Keratinocyte (primary cell): ENCODE measurements at regions not wholly inside any gene's neighbourhood (a gene's known extent, or its start where the extent isn't known, plus 50 kb on each side); places are given as distances from the start of the nearest gene placed in this dataset.

Experiments used
- DNase-seq: peaks from one replicate; pipeline ENCODE4 v3.0.0-alpha.2; 2011; ENCODE audit warnings: low read depth, missing footprints, low spot score
- FAIRE-seq: peaks from 2 replicates; lab custom pipeline; 2011; peaks lifted over from hg19 to GRCh38; lab: Jason Lieb, UNC
- H2AFZ ChIP-seq: 2 replicates; pipeline ENCODE4 v1.6.0; 2012; ENCODE audit warnings: low read length, control low read depth, inconsistent platforms; ENCODE audit not compliant: control insufficient read depth
- H3K27ac ChIP-seq: 2 replicates; pipeline ENCODE4 v1.5.1; 2011; ENCODE audit warnings: low read length; ENCODE audit not compliant: control insufficient read depth, insufficient read depth
- H3K27me3 ChIP-seq: 3 replicates; pipeline ENCODE4 v1.6.0; 2011; ENCODE audit warnings: low read length; ENCODE audit not compliant: control insufficient read depth, insufficient read depth; ENCODE audit errors: extremely low read depth
- H3K36me3 ChIP-seq, 2 experiments: 2 replicates in 1 of 2; 3 replicates in 1 of 2; pipeline ENCODE4 v1.5.1; 2011; ENCODE audit warnings: low read length in 2 of 2, mild to moderate bottlenecking in 1 of 2; ENCODE audit not compliant: control insufficient read depth in 2 of 2, insufficient read depth in 2 of 2; ENCODE audit errors: extremely low read depth in 1 of 2
- H3K4me1 ChIP-seq: 3 replicates; pipeline ENCODE4 v1.5.1; 2011; ENCODE audit warnings: low read length; ENCODE audit not compliant: control insufficient read depth, insufficient read depth; ENCODE audit errors: extremely low read depth
- H3K4me2 ChIP-seq: 3 replicates; pipeline ENCODE4 v1.6.0; 2011; ENCODE audit warnings: low read depth, low read length; ENCODE audit not compliant: control insufficient read depth, insufficient read depth; ENCODE audit errors: extremely low read depth
- H3K4me3 ChIP-seq, 3 experiments: fragments of 200-600 bp in 1 of 3; sonication (generic) in 1 of 3; 2 replicates in 2 of 3; 3 replicates in 1 of 3; pipeline ENCODE4 v1.5.1; 2011 to 2016; ENCODE audit warnings: low read length in 3 of 3, mild to moderate bottlenecking in 3 of 3, control low read depth in 2 of 3, inconsistent platforms in 1 of 3, low read depth in 1 of 3, mixed read lengths in 1 of 3, mixed run types in 1 of 3, moderate library complexity in 1 of 3; ENCODE audit not compliant: control insufficient read depth in 2 of 3, insufficient read depth in 2 of 3; ENCODE audit errors: extremely low read depth in 1 of 3
- H3K79me2 ChIP-seq: 2 replicates; pipeline ENCODE4 v1.6.0; 2012; ENCODE audit warnings: low read length; ENCODE audit not compliant: control insufficient read depth, insufficient read depth
- H3K9ac ChIP-seq: 3 replicates; pipeline ENCODE4 v1.6.0; 2011; ENCODE audit warnings: low read length; ENCODE audit not compliant: control insufficient read depth, insufficient read depth; ENCODE audit errors: extremely low read depth
- H3K9me1 ChIP-seq: 3 replicates; pipeline ENCODE4 v1.6.0; 2011; ENCODE audit warnings: low read length; ENCODE audit not compliant: control insufficient read depth, insufficient read depth; ENCODE audit errors: extremely low read depth
- H3K9me3 ChIP-seq: 2 replicates; pipeline ENCODE4 v1.5.1; 2012; ENCODE audit warnings: low read depth, low read length; ENCODE audit not compliant: control insufficient read depth
- H4K20me1 ChIP-seq: 3 replicates; pipeline ENCODE4 v1.6.0; 2011; ENCODE audit warnings: low read length; ENCODE audit not compliant: control insufficient read depth, insufficient read depth; ENCODE audit errors: extremely low read depth
- CTCF ChIP-seq, 3 experiments: IDR thresholded peaks in 1 of 3; conservative IDR thresholded peaks in 1 of 3; optimal IDR thresholded peaks in 1 of 3; 2 replicates in 2 of 3; 3 replicates in 1 of 3; pipeline versions ENCODE3 to v1.5.1; 2011; ENCODE audit warnings: low read length in 3 of 3, mild to moderate bottlenecking in 3 of 3, moderate library complexity in 2 of 3, control low read depth in 1 of 3, inconsistent platforms in 1 of 3; ENCODE audit not compliant: insufficient read depth in 2 of 3; ENCODE audit errors: extremely low read depth in 1 of 3
- EZH2 ChIP-seq: IDR thresholded peaks from one replicate; pipeline ENCODE4 v1.6.1; 2012; ENCODE audit warnings: inconsistent platforms, mild to moderate bottlenecking, low read length, moderate library complexity
- dilution Hi-C: fragments of 300-500 bp; cut with MboI; formaldehyde crosslinking; loops from one replicate; pipeline ENCODE4 v1.7.0; 2020; ENCODE audit warnings: low sequenced_read_pairs; ENCODE audit not compliant: extremely low pct_ligation_motif_present

- Histone ChIP-seq H3K27me3 (no peaks in the 10 kb centered on the region), H3K9me1 (no peaks in the 10 kb centered on the region), H4K20me1 (no peaks in the 10 kb centered on the region), H3K27ac (no peak overlapping the region), H3K4me3 (no peak overlapping the region), H3K4me1 (peaks cover 16% of the 10 kb centered on the region), H3K9ac (no peak overlapping the region), H3K4me2 (no peak overlapping the region), H3K9me3 (no peaks in the 10 kb centered on the region), H2AFZ (no peak overlapping the region), H3K79me2 (no peaks in the 10 kb centered on the region), H3K36me3 (no peaks in the 10 kb centered on the region)
- TF ChIP-seq CTCF (optimal IDR thresholded peaks at IDR 0.05 in 1 of 3, IDR thresholded peaks at IDR 0.05 in 1 of 3, conservative IDR thresholded peaks at IDR 0.05 in 1 of 3; ENCODE audit: extremely low read depth in 1 of 3, insufficient read depth in 2 of 3, low read length in 3 of 3) (no peak), EZH2 (no peak)
- no peak for DNase-seq
- dilution Hi-C loops: no loop called here
- FAIRE-seq: no peak
Measured at GRCh38 chr5:2178071-2178477, 295.3 kb upstream of the IRX4 start.

GRCh38 chr5:2177244-2177643 lies 294.5 kb upstream of the IRX4 start:
- H3K4me1 ChIP-seq: peaks cover 16% of the 10 kb centered on the region
- FAIRE-seq (no peak), DNase-seq (no peak)
- H3K9me1 ChIP-seq: no peaks in the 10 kb centered on the region
- no peaks in the 10 kb centered on the region for H3K27me3 ChIP-seq
- H4K20me1 ChIP-seq: no peaks in the 10 kb centered on the region
- H3K9me3 ChIP-seq: no peaks in the 10 kb centered on the region
- no peak overlapping the region for H3K27ac ChIP-seq
- dilution Hi-C loops: no loop called here
- no peak overlapping the region for H2AFZ ChIP-seq
- H3K9ac ChIP-seq: no peak overlapping the region
- H3K79me2 ChIP-seq: no peaks in the 10 kb centered on the region
- H3K4me3 ChIP-seq: no peak overlapping the region
- H3K36me3 ChIP-seq: no peaks in the 10 kb centered on the region
- no peak overlapping the region for H3K4me2 ChIP-seq
- TF ChIP-seq EZH2: no peak
- TF ChIP-seq CTCF (optimal IDR thresholded peaks at IDR 0.05 in 1 of 3, IDR thresholded peaks at IDR 0.05 in 1 of 3, conservative IDR thresholded peaks at IDR 0.05 in 1 of 3; ENCODE audit: extremely low read depth in 1 of 3, insufficient read depth in 2 of 3, low read length in 3 of 3): no peak
